Ecto neural progenitor cell (in vitro differentiated cells): ENCODE measurements at regions not wholly inside any gene's neighbourhood (a gene's known extent, or its start where the extent isn't known, plus 50 kb on each side); places are given as distances from the start of the nearest gene placed in this dataset.
"Not testable (repeated sequence)": the region's sequence is repeated elsewhere in the genome, so short reads cannot be mapped to it uniquely, and the experiment has no call there.

Source experiments
- DNase-seq: peaks from one replicate; pipeline ENCODE4 v3.0.0-alpha.2; 2018; ENCODE audit warnings: low spot score

- no peak for DNase-seq
Measured at GRCh38 chr11:25159341-25159740, 662.5 kb downstream of the LUZP2 start.

DNA sequence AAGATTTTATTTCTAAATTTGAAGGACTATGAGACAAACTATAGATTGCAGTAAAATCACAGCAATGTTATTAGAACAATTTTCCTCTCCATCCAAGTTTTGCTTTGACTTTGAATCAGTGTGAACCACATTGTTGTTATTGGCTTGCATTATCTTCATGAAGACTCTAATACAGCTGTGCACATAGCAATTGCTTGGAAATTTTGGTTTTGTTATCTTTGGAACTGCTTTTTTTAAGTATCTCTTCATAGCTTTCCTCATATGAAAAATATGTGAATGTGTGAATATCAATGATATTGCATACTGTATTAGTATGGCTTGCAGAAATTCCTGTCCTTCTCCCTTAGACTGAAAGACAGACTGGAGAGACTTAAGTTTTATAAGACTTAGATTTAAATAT lies 666.6 kb downstream of the LUZP2 start:
- DNase-seq: no peak

DNA sequence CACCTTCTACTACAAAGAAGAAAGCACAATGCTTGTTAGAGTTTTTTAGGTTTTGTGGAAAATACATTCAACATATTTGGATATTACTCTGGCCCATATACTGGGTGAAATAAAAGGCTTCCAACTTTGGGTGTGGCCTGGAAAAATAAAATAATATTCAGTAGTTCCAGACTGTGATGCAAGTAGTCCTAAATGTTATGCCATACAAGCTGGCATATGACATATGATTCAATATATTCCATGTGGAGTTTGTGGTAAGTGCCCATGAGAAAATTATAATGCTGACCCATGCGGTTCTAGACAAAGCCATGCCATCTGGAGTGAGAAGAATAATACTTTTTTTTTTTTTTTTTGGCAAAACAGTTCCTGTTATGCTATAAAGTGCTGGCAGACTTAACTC lies 683.3 kb downstream of the LUZP2 start:
- no peak for DNase-seq

DNA sequence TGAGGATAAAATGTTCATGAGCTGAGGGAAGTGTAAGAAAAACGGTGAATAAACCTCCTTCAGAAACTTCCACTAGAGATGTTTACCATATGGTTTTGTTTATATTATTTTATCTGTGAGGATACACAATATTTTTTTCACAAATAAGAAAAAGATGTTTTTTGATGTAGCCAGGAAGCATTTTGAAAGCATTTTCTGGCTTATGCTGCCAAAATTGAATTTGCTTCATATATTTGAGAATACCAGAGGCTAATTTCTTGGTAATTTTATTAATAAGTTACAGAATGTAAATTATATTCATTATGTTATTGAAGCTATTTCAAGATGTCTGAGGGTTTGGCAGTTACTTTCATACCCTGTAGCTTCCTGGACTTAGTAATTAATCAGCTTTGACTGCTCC lies 686.6 kb downstream of the LUZP2 start:
- no peak for DNase-seq

- no peak for DNase-seq
Measured at GRCh38 chr11:25197515-25197914, 700.7 kb downstream of the LUZP2 start.

GRCh38 chr11:25198704-25199103 lies 701.9 kb downstream of the LUZP2 start:
- no peak for DNase-seq

- no peak for DNase-seq
Measured at GRCh38 chr11:25200925-25201324, 704.1 kb downstream of the LUZP2 start.

GRCh38 chr11:25206762-25207161 lies 709.9 kb downstream of the LUZP2 start:
- no peak for DNase-seq

GRCh38 chr11:25211635-25212254 lies 714.9 kb downstream of the LUZP2 start:
- DNase-seq: no peak

DNA sequence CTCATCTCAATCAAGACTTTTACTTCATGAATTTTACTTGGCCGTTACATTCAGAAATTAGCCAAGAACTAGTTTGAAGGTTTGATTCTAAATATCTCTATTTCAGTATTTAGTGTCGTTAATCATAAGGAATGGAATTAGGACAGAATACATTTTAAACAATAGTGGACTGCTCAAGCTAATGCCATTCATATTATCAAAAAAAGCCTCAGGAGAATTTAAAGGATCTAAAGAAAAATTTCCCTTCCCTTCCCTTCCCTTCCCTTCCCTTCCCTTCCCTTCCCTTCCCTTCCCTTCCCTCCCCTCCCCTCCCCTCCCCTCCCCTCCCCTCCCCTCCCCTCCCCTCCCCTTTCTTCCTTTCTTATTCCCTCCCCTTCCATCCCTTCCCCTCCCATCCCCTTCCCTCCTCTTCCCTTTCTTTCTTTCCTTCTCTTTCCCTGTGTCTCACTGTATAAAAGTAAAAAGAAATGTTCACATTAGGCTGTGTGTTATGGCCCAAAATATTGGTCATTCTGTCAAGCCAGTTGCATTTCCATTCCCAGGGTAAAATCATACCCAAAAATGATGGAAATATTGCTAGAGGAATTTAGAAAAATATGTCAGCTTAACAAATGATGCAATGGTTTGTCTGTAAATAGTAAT lies 717.8 kb downstream of the LUZP2 start:
- DNase-seq: no peak

- no peak for DNase-seq
Measured at GRCh38 chr11:25218036-25218435, 721.2 kb downstream of the LUZP2 start.

- DNase-seq: no peak
Measured at GRCh38 chr11:25225078-25225477, 728.2 kb downstream of the LUZP2 start.

DNA sequence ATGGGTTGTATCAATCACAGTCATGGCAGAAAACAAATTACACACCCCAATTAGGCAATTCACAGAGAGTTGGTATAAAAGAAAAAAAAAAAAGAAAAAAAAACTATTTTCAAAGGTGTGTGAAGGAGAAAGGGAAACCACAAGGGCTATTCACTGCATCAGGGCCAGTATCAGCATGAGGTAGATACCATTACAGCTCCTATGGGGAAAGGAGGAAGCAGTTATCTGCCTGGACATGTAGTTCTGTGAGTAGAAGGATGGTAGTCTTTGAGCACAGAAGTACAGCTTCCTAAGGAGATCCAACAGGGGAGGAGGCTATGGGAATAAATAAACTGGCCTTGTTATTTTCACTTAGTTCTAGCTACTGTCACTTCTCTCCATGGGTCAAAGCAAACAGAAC lies 746.1 kb downstream of the LUZP2 start:
- no peak for DNase-seq

DNA sequence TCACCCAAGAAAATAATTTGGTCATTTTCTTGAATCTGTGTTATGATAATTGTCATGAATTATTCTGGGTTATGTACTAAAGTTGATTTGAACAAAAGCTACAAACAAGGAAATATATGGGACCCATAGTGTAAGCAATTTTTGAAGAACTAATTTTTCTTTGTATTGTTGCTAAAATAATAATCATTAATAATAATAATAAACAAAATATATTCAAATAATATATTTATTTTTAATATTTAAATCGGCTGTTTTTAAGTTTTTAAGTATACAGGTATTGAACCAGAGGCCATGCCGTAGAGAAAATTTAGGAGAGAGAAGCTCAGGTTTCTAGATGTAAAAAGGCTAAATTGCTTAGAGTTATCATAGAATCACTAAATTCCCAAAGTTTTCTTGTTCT lies 747.3 kb downstream of the LUZP2 start:
- DNase-seq: no peak

DNA sequence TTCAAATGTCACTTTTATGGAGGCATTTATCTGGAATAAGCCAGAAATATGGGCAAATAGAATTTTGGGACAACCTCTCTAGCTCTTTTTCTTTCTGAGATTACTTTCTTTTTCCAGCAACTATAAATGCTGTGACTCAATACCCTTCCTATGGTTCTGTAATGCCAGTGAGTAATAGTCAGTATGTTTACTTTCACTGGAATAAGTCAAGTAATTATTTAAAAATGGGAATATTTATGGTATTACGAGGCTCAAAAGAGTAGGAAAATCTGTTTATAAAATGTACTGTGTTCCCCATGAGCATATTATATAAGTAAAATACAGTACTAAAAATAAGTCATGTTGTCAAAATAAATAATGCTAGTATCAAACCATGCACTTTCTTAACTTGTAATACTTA lies 750.5 kb downstream of the LUZP2 start:
- DNase-seq: no peak

GRCh38 chr11:25252854-25253253 lies 756.0 kb downstream of the LUZP2 start:
- no peak for DNase-seq

DNA sequence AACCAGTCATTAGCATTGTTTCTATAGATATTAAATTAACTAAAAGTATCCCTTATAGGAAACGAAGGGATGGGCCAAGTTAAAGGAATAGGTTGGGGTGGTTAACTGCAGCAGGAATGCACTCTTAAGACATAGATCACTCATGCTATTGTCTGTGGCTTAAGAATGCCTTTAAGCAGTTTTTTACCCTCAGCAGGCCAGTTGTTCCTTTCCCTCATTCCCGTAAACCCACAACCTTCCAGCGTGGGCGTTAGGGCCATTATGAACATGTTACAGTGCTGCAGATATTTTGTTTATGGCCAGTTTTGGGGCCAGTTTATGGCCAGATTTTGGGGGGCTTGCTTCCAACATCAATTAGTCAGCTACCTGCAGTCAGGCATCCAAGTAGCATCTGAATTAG lies 767.0 kb downstream of the LUZP2 start:
- not testable (repeated sequence) for DNase-seq

DNA sequence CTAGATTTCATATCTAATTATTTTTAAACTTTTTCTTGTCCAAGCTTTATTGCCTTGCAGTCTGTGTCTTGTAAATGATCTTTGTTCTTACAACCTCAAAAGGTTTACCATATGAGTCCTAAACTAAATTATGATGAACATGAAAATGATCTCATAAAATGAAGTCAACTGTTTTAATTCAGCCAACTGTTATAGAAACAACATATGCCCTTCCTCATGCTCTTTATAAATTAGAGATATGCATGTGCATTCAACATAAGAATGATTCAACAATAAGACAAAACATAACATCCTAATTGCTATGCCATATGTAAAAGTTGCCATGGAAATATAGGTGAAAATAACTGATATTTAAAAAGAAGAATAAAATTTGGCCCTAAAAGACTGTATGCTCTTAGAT lies 774.4 kb downstream of the LUZP2 start:
- DNase-seq: no peak

DNA sequence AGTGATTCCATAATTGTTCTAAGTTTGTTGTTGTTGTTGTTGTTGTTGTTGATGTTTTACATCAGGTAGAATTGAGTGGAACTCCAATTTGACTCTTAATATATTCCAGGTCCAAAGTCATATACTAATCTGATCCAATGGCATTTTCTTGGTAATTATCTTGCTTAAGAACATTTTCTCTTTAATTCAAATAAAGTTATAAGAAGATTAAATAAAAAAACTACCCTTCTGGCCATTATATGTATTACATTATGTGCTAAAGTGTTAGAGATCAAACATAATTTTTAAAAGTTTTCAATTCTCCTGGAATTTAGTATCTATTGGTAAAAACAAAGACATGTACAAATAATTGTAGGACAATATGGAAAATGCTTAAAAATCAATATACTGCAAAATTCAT lies 775.4 kb downstream of the LUZP2 start:
- no peak for DNase-seq

GRCh38 chr11:25280821-25281220 lies 784.0 kb downstream of the LUZP2 start:
- DNase-seq: not testable (repeated sequence)

DNA sequence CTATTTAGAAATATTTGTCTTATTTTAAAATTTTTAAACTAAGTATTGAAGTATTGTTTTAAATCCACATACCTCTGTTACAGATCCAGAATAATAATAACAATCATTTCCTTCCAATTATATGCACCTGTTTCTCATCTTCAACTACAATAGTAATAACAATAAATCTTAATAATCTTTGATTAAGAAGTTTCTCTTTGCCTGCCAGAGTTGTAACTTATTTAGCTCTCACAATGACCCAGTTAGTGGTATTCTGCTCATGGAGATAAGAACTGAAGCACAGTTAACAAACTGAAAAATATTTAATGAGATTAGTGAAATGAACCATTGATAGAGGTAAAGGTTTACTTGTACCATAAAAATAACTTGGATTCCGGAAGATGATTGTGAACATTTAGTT lies 796.3 kb downstream of the LUZP2 start:
- no peak for DNase-seq

DNA sequence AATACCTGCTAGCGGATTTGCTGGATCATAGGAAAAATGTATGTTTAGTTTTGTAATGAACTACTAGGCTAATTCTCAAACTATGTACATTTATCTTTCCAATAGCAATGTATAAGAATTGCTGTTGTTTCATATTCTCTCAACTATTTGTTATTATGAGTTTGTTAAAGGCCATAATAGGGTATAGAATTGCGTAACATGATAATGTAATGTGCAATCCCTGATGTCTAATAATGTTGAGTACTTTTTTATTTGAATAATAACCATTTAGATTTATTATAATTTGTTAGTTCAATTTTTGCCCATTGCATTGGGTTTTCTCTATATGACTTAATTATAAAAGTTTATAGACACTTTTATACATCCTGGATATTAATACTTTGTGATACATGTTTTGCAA lies 801.6 kb downstream of the LUZP2 start:
- no peak for DNase-seq

DNA sequence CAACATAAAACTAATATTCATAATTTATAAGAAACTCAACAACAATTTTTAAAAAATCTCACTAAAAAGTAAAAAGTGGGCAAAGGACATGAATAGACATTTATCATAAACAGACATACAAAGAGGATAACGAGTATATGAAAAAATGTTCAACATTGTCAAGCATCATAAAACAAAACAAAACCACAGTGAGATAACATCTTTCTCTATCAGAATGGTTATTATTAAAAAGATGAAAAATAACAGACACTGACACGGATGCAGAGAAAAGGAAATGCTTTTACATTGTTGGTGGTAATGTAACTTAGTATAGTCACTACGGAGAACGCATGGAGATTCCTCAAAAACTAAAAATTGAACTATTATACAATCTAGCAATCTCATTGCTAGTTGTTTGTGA lies 813.0 kb downstream of the LUZP2 start:
- no peak for DNase-seq

DNA sequence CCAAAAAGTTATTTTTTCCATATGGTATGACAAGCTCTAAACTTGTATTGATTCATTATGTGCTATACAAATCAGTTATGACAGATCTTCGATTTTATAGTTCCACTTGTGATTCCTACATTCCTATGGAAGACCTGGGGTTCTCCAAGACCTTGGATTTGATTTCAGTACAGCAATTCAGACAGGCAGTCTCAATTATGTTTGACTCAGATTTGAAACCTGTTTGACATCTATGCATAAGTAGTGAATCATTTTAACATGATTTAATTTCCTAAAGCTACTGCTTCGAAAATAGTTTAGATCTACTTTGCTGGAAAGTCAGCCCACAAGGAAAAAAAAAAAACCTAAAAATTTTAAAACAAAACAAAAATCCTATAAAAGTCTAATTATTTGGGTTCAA lies 820.4 kb downstream of the LUZP2 start:
- DNase-seq: no peak
